Uterus (tissue), 3 donors: ENCODE measurements at regions not wholly inside any gene's neighbourhood (a gene's known extent, or its start where the extent isn't known, plus 50 kb on each side); places are given as distances from the start of the nearest gene placed in this dataset.

Source experiments
- DNase-seq, 2 donors: peaks; one replicate each; pipeline ENCODE4 v3.0.0-alpha.2; 2019 to 2020
- H3K27ac ChIP-seq, 2 donors: fragments of 200-600 bp; sonication (generic); 1 replicate in 1 of 2; 2 replicates in 1 of 2; pipeline ENCODE4 v1.5.1; 2016 to 2018
- H3K27me3 ChIP-seq, 2 donors: fragments of 200-600 bp; sonication (generic); one replicate each; pipeline ENCODE4 v1.5.1; 2018 to 2019; ENCODE audit warnings: control low read depth in 1 of 2
- H3K36me3 ChIP-seq, 2 donors: fragments of 200-600 bp; sonication (generic); one replicate each; pipeline ENCODE4 v1.5.1; 2019; ENCODE audit warnings: control low read depth in 1 of 2
- H3K4me1 ChIP-seq, 2 donors: fragments of 200-600 bp; sonication (generic); one replicate each; pipeline ENCODE4 v1.5.1; 2018 to 2019; ENCODE audit warnings: control low read depth in 1 of 2
- H3K4me3 ChIP-seq, 2 donors: fragments of 200-600 bp; sonication (generic); 1 replicate in 1 of 2; 2 replicates in 1 of 2; pipeline ENCODE4 v1.5.1; 2018 to 2019; ENCODE audit warnings: mild to moderate bottlenecking in 1 of 2
- H3K9me3 ChIP-seq, 2 donors: fragments of 200-600 bp; sonication (generic); one replicate each; pipeline ENCODE4 v1.5.1; 2019; ENCODE audit warnings: control low read depth in 1 of 2
- CTCF ChIP-seq, 4 experiments: fragments of 200-600 bp in 2 of 4; fragments of 450-650 bp in 2 of 4; sonication (generic) in 2 of 4; IDR thresholded peaks; one replicate each; pipeline ENCODE4 v1.5.1; 2016 to 2019; ENCODE audit warnings: antibody characterized with exemption in 4 of 4, mild to moderate bottlenecking in 2 of 4, moderate library complexity in 1 of 4
- POLR2A ChIP-seq, 2 donors: fragments of 450-650 bp; IDR thresholded peaks; one replicate each; pipeline ENCODE4 v1.6.1; 2016; ENCODE audit warnings: antibody characterized with exemption in 2 of 2, mild to moderate bottlenecking in 1 of 2, moderate library complexity in 1 of 2
- intact Hi-C: fragments of 100-400 bp; cut with DNase I; formaldehyde crosslinking; loops from one replicate; pipeline ENCODE4 v1.15.1; 2023; ENCODE audit warnings: low total_unique reads
- donor health status: DM: yes; HTN: yes; CAD: no.

DNA sequence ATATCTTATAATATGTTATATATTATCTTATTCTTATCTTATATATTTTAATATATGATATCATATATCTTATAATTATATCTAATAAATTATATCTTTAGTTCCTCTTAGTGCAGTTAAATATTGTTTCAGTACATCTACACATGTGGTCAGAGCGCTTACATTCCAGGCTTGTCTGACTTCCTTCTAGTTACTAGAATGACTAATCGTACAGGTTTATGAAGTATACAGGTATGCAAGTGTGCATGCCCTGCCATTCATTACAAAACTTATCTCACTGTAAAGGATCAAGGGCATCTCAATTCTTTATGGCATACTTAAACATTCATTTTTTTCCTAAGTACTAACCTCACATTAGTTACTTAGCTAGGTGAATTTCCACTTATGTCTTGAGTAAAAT, 1278.0 kb upstream of the MAP3K7 start:
- intact Hi-C loops: no loop called here
- no peaks in the 10 kb centered on the region for H3K27me3 ChIP-seq

DNA sequence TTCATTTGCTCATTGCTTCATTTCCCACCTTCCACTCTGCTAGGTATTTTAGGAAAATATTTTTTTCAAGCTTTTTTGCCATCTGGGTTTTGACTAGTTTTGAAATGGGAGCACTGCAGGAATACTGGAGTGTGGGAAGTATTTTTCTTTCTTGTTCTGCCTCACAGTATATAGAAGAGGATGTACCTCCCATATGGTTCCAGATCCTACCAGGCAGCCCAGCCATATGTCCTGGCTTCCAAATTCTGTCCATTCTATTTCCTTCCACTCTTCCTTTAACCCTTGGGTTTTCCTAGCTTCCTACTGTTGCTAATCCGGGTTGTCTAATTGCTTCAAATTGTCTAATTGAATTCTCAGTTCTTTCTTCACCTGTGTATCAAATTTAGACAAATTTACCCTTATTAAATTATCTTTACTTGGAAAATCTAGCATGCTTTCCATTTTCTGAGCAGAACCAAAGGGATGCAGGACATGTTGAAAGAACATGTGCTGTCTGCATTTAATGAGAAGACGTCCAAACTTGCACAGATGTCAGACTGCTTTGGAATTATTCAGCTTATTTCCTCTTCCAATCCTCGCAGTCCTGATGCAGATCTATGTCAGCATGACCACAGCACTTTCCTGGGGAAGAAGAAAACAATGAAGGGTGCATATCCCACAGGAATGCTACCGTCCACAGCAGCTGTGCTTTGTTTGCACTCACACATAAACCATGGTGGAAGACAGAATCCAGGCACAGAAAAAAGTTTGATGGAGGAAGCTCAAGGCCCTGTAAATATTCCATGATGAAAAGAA, 1273.9 kb upstream of the MAP3K7 start:
- Histone ChIP-seq H3K27ac (no peak overlapping the region), H3K4me1 (no peaks in the 10 kb centered on the region), H3K27me3 (no peaks in the 10 kb centered on the region), H3K9me3 (no peaks in the 10 kb centered on the region), H3K4me3 (no peak overlapping the region), H3K36me3 (no peaks in the 10 kb centered on the region)
- intact Hi-C loops: no loop called here
- DNase-seq: no peak
- TF ChIP-seq POLR2A (IDR thresholded peaks at IDR 0.05): no peak
- TF ChIP-seq CTCF (IDR thresholded peaks at IDR 0.05): no peak

More for the DNA sequence above, 1278.0 kb upstream of the MAP3K7 start:
- DNase-seq: no peak
- H3K36me3 ChIP-seq: no peaks in the 10 kb centered on the region
- no peak overlapping the region for H3K27ac ChIP-seq
- H3K4me3 ChIP-seq: no peak overlapping the region
- H3K4me1 ChIP-seq: no peaks in the 10 kb centered on the region
- no peaks in the 10 kb centered on the region for H3K9me3 ChIP-seq
- TF ChIP-seq POLR2A (IDR thresholded peaks at IDR 0.05) (no peak), CTCF (IDR thresholded peaks at IDR 0.05) (no peak)

DNA sequence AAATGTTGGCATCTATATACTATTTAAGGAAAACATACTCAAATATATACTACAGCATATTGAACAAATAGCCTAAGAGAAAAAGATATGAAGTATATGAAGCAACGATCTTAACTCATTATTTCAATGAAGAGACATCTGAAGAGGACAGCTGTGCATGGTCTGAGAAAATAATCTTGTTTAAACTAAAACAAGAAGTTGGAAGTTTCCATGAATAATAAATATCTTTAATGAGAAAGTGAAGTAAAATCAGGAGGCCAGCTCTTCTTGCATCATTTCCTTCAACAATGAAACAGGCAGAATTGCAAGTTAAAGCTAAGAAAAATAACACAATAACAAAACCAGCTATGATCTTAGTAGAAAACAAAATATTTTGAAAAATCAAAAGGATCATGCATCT, 1265.4 kb upstream of the MAP3K7 start:
- Histone ChIP-seq H3K36me3 (no peaks in the 10 kb centered on the region), H3K4me3 (no peak overlapping the region), H3K9me3 (no peaks in the 10 kb centered on the region), H3K27me3 (no peaks in the 10 kb centered on the region), H3K4me1 (no peaks in the 10 kb centered on the region), H3K27ac (no peak overlapping the region)
- no peak for TF ChIP-seq CTCF (IDR thresholded peaks at IDR 0.05)
- TF ChIP-seq POLR2A (IDR thresholded peaks at IDR 0.05): no peak
- DNase-seq: no peak
- intact Hi-C loops: no loop called here

DNA sequence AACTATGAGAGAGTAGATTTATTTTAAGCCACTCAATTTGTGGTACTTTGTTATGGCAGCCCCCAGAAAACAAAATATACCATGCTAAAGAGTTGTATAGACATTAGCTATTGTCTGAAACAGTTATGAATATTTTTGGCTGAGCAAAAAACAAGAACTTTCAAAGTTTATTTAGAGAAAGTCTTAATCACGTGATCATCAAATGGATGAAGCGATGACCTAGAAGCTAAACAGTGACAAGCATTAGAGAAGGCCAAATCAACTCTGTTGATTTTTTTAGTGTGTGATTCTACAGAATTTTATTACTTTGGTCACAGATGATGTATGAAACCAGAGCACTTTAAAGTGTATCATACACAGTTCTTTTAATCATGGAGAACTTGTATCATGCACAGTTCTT, 1247.9 kb upstream of the MAP3K7 start:
- TF ChIP-seq POLR2A (IDR thresholded peaks at IDR 0.05): no peak
- no peak for TF ChIP-seq CTCF (IDR thresholded peaks at IDR 0.05)
- no peak overlapping the region for H3K27ac ChIP-seq
- no peak for DNase-seq
- H3K27me3 ChIP-seq: no peaks in the 10 kb centered on the region
- no peaks in the 10 kb centered on the region for H3K36me3 ChIP-seq
- no peaks in the 10 kb centered on the region for H3K9me3 ChIP-seq
- intact Hi-C loops: no loop called here
- H3K4me3 ChIP-seq: no peak overlapping the region
- no peaks in the 10 kb centered on the region for H3K4me1 ChIP-seq

GRCh38 chr6:91827151-91827550, 1240.3 kb upstream of the MAP3K7 start:
- Histone ChIP-seq H3K4me3 (no peak overlapping the region), H3K27ac (no peak overlapping the region), H3K9me3 (no peaks in the 10 kb centered on the region), H3K36me3 (no peaks in the 10 kb centered on the region), H3K27me3 (no peaks in the 10 kb centered on the region), H3K4me1 (no peaks in the 10 kb centered on the region)
- intact Hi-C loops: no loop called here
- DNase-seq: no peak
- no peak for TF ChIP-seq CTCF (IDR thresholded peaks at IDR 0.05)
